ENCODE measurements at regions not wholly inside any gene's neighbourhood (a gene's known extent, or its start where the extent isn't known, plus 50 kb on each side); places are given as distances from the start of the nearest gene placed in this dataset.
"Not testable (repeated sequence)": the region's sequence is repeated elsewhere in the genome, so short reads cannot be mapped to it uniquely, and the experiment has no call there.

GRCh38 chrX:146109362-146109761, 291.7 kb downstream of the SLITRK2 start:
- H3K14ac ChIP-seq (ENCODE audit: insufficient read length) = no peak overlapping the region
- H3K4me3 ChIP-seq (ENCODE audit: extremely low read depth in 1 of 4, insufficient read depth in 2 of 4, low read depth in 3 of 4, low read length in 4 of 4) = no peak overlapping the region
- no peak overlapping the region for H4K5ac ChIP-seq (ENCODE audit: insufficient read length, low read depth, low read length)
- H3K4me1 ChIP-seq (replicated peaks in 1 of 4; ENCODE audit: control insufficient read depth in 3 of 4, insufficient read depth in 4 of 4, low read length in 3 of 4) = no peaks in the 10 kb centered on the region
- no peak for FAIRE-seq
- H3K23ac ChIP-seq (ENCODE audit: insufficient read length) = no peak overlapping the region
- TF ChIP-seq TCF12 (IDR thresholded peaks at IDR 0.05; ENCODE audit: low read depth, low read length) (no peak), SP1 (IDR thresholded peaks at IDR 0.05; ENCODE audit: low read depth, low read length) (no peak)
- no peaks in the 10 kb centered on the region for H3K27me3 ChIP-seq (replicated peaks in 1 of 4; ENCODE audit: control insufficient read depth in 3 of 4, extremely low read depth in 1 of 4, insufficient read depth in 3 of 4, low read length in 3 of 4)
- H3K9ac ChIP-seq (replicated peaks in 1 of 4; ENCODE audit: extremely low read depth in 1 of 4, low read depth in 3 of 4, low read length in 3 of 4) = no peak overlapping the region
- DNase-seq (ENCODE audit: low read depth in 1 of 2, low spot score in 2 of 2) = no peak
- H3K79me1 ChIP-seq (ENCODE audit: low read depth, low read length) = no peaks in the 10 kb centered on the region
- H2BK5ac ChIP-seq (ENCODE audit: low read depth, low read length) = no peak overlapping the region
- no peak overlapping the region for H2AFZ ChIP-seq (ENCODE audit: low read length)
- H3K23me2 ChIP-seq (ENCODE audit: low read depth, low read length) = no peaks in the 10 kb centered on the region
- no peak overlapping the region for H3K4me2 ChIP-seq (ENCODE audit: insufficient read depth in 1 of 2, low read depth in 2 of 2, low read length in 2 of 2)
- CTCF ChIA-PET (ENCODE audit: partially characterized antibody) = no interaction called here
- no peak overlapping the region for H2BK15ac ChIP-seq (ENCODE audit: low read length)
- POLR2A ChIA-PET (ENCODE audit: partially characterized antibody) = no interaction called here
- no peak overlapping the region for H3K18ac ChIP-seq (ENCODE audit: extremely low read depth, low read length)
- H4K8ac ChIP-seq (ENCODE audit: extremely low read depth, insufficient read depth, low read length) = no peak overlapping the region
- WGBS, 2 experiments (ENCODE audit: extremely low coverage in 1 of 2, insufficient coverage in 1 of 2, insufficient read length in 1 of 2, insufficient replicate concordance in 2 of 2, low coverage in 1 of 2, low lambda C conversion rate in 2 of 2, missing lambda C conversion rate in 1 of 2) = 100% methylated on average over 3 of the region's 4 CpGs; no CpG with 5 or more reads in 1 of the 2 experiments
- no peak overlapping the region for H2BK12ac ChIP-seq (ENCODE audit: low read depth, low read length)
- H3K9me3 ChIP-seq (ENCODE audit: insufficient read depth in 2 of 2, low read depth in 1 of 2, low read length in 1 of 2) = no peaks in the 10 kb centered on the region
- no peaks in the 10 kb centered on the region for H3K36me3 ChIP-seq (ENCODE audit: control insufficient read depth in 2 of 4, insufficient read depth in 4 of 4, low read length in 3 of 4)
- no peak overlapping the region for H2BK20ac ChIP-seq (ENCODE audit: low read length)
- H3K79me2 ChIP-seq (ENCODE audit: control insufficient read depth in 1 of 2, insufficient read depth in 2 of 2, low read length in 2 of 2) = no peaks in the 10 kb centered on the region
- H2AK5ac ChIP-seq (ENCODE audit: low read depth, low read length) = no peak overlapping the region
- no peak overlapping the region for H3K27ac ChIP-seq (ENCODE audit: low read depth, low read length)
- no peak overlapping the region for H4K91ac ChIP-seq (replicated peaks; ENCODE audit: insufficient read length, low read length)
- H3K56ac ChIP-seq (replicated peaks; ENCODE audit: insufficient read length, low read depth, low read length) = no peak overlapping the region
- no peaks in the 10 kb centered on the region for H4K20me1 ChIP-seq (replicated peaks in 1 of 2; ENCODE audit: control insufficient read depth in 1 of 2, insufficient read depth in 2 of 2, low read length in 2 of 2)
- H2BK120ac ChIP-seq (replicated peaks; ENCODE audit: low read depth, low read length) = no peak overlapping the region
- no peak overlapping the region for H3K4ac ChIP-seq (replicated peaks; ENCODE audit: insufficient read length, low read depth, low read length)

GRCh38 chrX:146119074-146119473, 301.4 kb downstream of the SLITRK2 start:
- H3K4ac ChIP-seq (replicated peaks; ENCODE audit: insufficient read length, low read depth, low read length); CTCF ChIA-PET (ENCODE audit: partially characterized antibody); H3K56ac ChIP-seq (replicated peaks; ENCODE audit: insufficient read length, low read depth, low read length); H3K4me3 ChIP-seq (ENCODE audit: extremely low read depth in 1 of 4, insufficient read depth in 2 of 4, low read depth in 3 of 4, low read length in 4 of 4); H2BK12ac ChIP-seq (ENCODE audit: low read depth, low read length); H4K20me1 ChIP-seq (replicated peaks in 1 of 2; ENCODE audit: control insufficient read depth in 1 of 2, insufficient read depth in 2 of 2, low read length in 2 of 2); H2BK15ac ChIP-seq (ENCODE audit: low read length); H3K23ac ChIP-seq (ENCODE audit: insufficient read length); H2AFZ ChIP-seq (ENCODE audit: low read length); H4K91ac ChIP-seq (replicated peaks; ENCODE audit: insufficient read length, low read length); POLR2A ChIA-PET (ENCODE audit: partially characterized antibody); H3K4me2 ChIP-seq (ENCODE audit: insufficient read depth in 1 of 2, low read depth in 2 of 2, low read length in 2 of 2); H3K79me1 ChIP-seq (ENCODE audit: low read depth, low read length); H2BK5ac ChIP-seq (ENCODE audit: low read depth, low read length); H4K8ac ChIP-seq (ENCODE audit: extremely low read depth, insufficient read depth, low read length); H3K36me3 ChIP-seq (ENCODE audit: control insufficient read depth in 2 of 4, insufficient read depth in 4 of 4, low read length in 3 of 4); H3K27ac ChIP-seq (ENCODE audit: low read depth, low read length); H3K18ac ChIP-seq (ENCODE audit: extremely low read depth, low read length); H2AK5ac ChIP-seq (ENCODE audit: low read depth, low read length); H2BK120ac ChIP-seq (replicated peaks; ENCODE audit: low read depth, low read length); FAIRE-seq; H3K9ac ChIP-seq (replicated peaks in 1 of 4; ENCODE audit: extremely low read depth in 1 of 4, low read depth in 3 of 4, low read length in 3 of 4); H3K23me2 ChIP-seq (ENCODE audit: low read depth, low read length); DNase-seq (ENCODE audit: low read depth in 1 of 2, low spot score in 2 of 2); H3K4me1 ChIP-seq (replicated peaks in 1 of 4; ENCODE audit: control insufficient read depth in 3 of 4, insufficient read depth in 4 of 4, low read length in 3 of 4); H3K79me2 ChIP-seq (ENCODE audit: control insufficient read depth in 1 of 2, insufficient read depth in 2 of 2, low read length in 2 of 2); H3K27me3 ChIP-seq (replicated peaks in 1 of 4; ENCODE audit: control insufficient read depth in 3 of 4, extremely low read depth in 1 of 4, insufficient read depth in 3 of 4, low read length in 3 of 4); H3K9me3 ChIP-seq (ENCODE audit: insufficient read depth in 2 of 2, low read depth in 1 of 2, low read length in 1 of 2); H4K5ac ChIP-seq (ENCODE audit: insufficient read length, low read depth, low read length); H2BK20ac ChIP-seq (ENCODE audit: low read length); H3K14ac ChIP-seq (ENCODE audit: insufficient read length): not testable (repeated sequence)
- 90% methylated on average over 3 of the region's 5 CpGs; no CpG with 5 or more reads in 1 of the 2 experiments for WGBS, 2 experiments (ENCODE audit: extremely low coverage in 1 of 2, insufficient coverage in 1 of 2, insufficient read length in 1 of 2, insufficient replicate concordance in 2 of 2, low coverage in 1 of 2, low lambda C conversion rate in 2 of 2, missing lambda C conversion rate in 1 of 2)
